HepG2 (cell line): ENCODE measurements at regions not wholly inside any gene's neighbourhood (a gene's known extent, or its start where the extent isn't known, plus 50 kb on each side); places are given as distances from the start of the nearest gene placed in this dataset.

Experiments
- ATAC-seq: fragments of 200-7000 bp; cut with Tn5 transposase; 3 replicates; pipeline ENCODE4 v1.9.1; 2020; ENCODE audit warnings: mild to moderate bottlenecking, moderate library complexity
- BruUV-seq: library from RNA; stranded (reverse); fragments of 400-500 nt; replicated peaks from 2 replicates; lab custom pipeline; 2021; lab: Mats Ljungman, UMichigan
- CTCF ChIA-PET: fragments of 300-600 bp; formaldehyde crosslinking; extraction: SDS; loops from one replicate; lab custom pipeline; 2021; ENCODE audit warnings: low total read pairs, inconsistent platforms, low intra/inter-chr PET ratio; lab: Yijun Ruan, JAX
- POLR2A ChIA-PET: fragments of 350-600 bp; sonication (Branson Sonifier 250); formaldehyde crosslinking; loops from one replicate; lab custom pipeline; 2020; ENCODE audit warnings: antibody characterized with exemption, inconsistent platforms; lab: Yijun Ruan, JAX
- DNase-seq: peaks from one replicate; pipeline ENCODE4 v3.0.0-alpha.2; 2015; ENCODE audit warnings: low spot score
- FAIRE-seq: peaks from 3 replicates; lab custom pipeline; 2011; peaks lifted over from hg19 to GRCh38; lab: Jason Lieb, UNC
- H2AFZ ChIP-seq: one replicate; pipeline ENCODE4 v1.6.1; 2011; ENCODE audit warnings: low read length, inconsistent platforms
- H3K27ac ChIP-seq: fragments of 300-600 bp; 3 replicates; pipeline ENCODE4 v1.8.0; 2011; ENCODE audit warnings: mixed run types, mild to moderate bottlenecking, mixed read lengths, low read length, inconsistent platforms; ENCODE audit not compliant: insufficient read depth; ENCODE audit errors: extremely low read length
- H3K27me3 ChIP-seq, 2 experiments: fragments of 200-600 bp in 1 of 2; 2 replicates in 1 of 2; 3 replicates in 1 of 2; pipeline versions ENCODE4 v1.6.0 to v1.8.0; 2011; ENCODE audit warnings: low read length in 2 of 2, mild to moderate bottlenecking in 2 of 2, moderate library complexity in 2 of 2, inconsistent platforms in 1 of 2; ENCODE audit not compliant: insufficient read depth in 2 of 2, control insufficient read depth in 1 of 2
- H3K36me3 ChIP-seq, 2 experiments: fragments of 200-600 bp in 1 of 2; replicated peaks in 1 of 2; 2 replicates in 1 of 2; 3 replicates in 1 of 2; pipeline versions ENCODE4 v1.5.1 to v1.8.0; 2011; ENCODE audit warnings: low read length in 2 of 2, inconsistent platforms in 1 of 2; ENCODE audit not compliant: insufficient read depth in 2 of 2, control insufficient read depth in 1 of 2
- H3K4me1 ChIP-seq: 2 replicates; pipeline ENCODE4 v1.5.1; 2012; ENCODE audit warnings: low read length, inconsistent platforms; ENCODE audit not compliant: insufficient read depth
- H3K4me2 ChIP-seq: 2 replicates; pipeline ENCODE4 v1.6.0; 2011; ENCODE audit warnings: low read depth, low read length, inconsistent platforms
- H3K4me3 ChIP-seq, 3 experiments: fragments of 200-600 bp in 1 of 3; sonication (generic), shearing (Covaris generic) in 1 of 3; replicated peaks in 1 of 3; 2 replicates each; pipeline ENCODE4 v1.5.1; 2011 to 2016; ENCODE audit warnings: low read length in 3 of 3, inconsistent platforms in 2 of 3, low read depth in 2 of 3, mild to moderate bottlenecking in 2 of 3, control low read depth in 1 of 3, mixed read lengths in 1 of 3; ENCODE audit not compliant: insufficient read depth in 1 of 3
- H3K79me2 ChIP-seq: one replicate; pipeline ENCODE4 v1.6.1; 2011; ENCODE audit warnings: low read length, inconsistent platforms; ENCODE audit not compliant: insufficient read depth
- H3K9ac ChIP-seq: 2 replicates; pipeline ENCODE4 v1.6.0; 2011; ENCODE audit warnings: mild to moderate bottlenecking, low read depth, low read length, inconsistent platforms; ENCODE audit not compliant: insufficient read depth
- H3K9me3 ChIP-seq: 2 replicates; pipeline ENCODE4 v1.5.1; 2012; ENCODE audit warnings: mild to moderate bottlenecking, low read length
- H4K20me1 ChIP-seq: 2 replicates; pipeline ENCODE4 v1.6.0; 2011; ENCODE audit warnings: inconsistent platforms, mild to moderate bottlenecking, low read length, moderate library complexity; ENCODE audit not compliant: insufficient read depth
- CBX1 ChIP-seq: IDR thresholded peaks from one replicate; pipeline ENCODE4 v1.6.1; 2016; ENCODE audit warnings: antibody characterized with exemption, low read depth
- NFKBIZ ChIP-seq: IDR thresholded peaks from 2 replicates; pipeline ENCODE4 v1.6.1; 2018; ENCODE audit warnings: missing genetic modification reagents, missing compliant biosample characterization
- RXRA ChIP-seq: sonication (generic); formaldehyde crosslinking; IDR thresholded peaks from 2 replicates; pipeline ENCODE4 v1.5.1; 2020; ENCODE audit warnings: missing genetic modification reagents
- SMC3 ChIP-seq: IDR thresholded peaks from 2 replicates; pipeline ENCODE4 v1.6.1; 2011; ENCODE audit warnings: low read length, improper control_type of control experiment
- ZMYM2 ChIP-seq: sonication (generic); formaldehyde crosslinking; IDR thresholded peaks from 2 replicates; pipeline ENCODE4 v1.8.0; 2022; ENCODE audit warnings: mild to moderate bottlenecking, missing genetic modification reagents
- ZNF12 ChIP-seq: sonication (generic); formaldehyde crosslinking; IDR thresholded peaks from 2 replicates; pipeline ENCODE4 v1.5.0; 2020; ENCODE audit warnings: missing genetic modification reagents
- ZNF609 ChIP-seq: sonication (generic); formaldehyde crosslinking; IDR thresholded peaks from 2 replicates; pipeline ENCODE4 v1.4.0; 2020; ENCODE audit warnings: mild to moderate bottlenecking, missing genetic modification reagents, borderline replicate concordance
- ZNF773 ChIP-seq: sonication (generic); formaldehyde crosslinking; IDR thresholded peaks from 2 replicates; pipeline ENCODE4 v1.4.0; 2020; ENCODE audit warnings: missing genetic modification reagents, borderline replicate concordance
- in situ Hi-C: cut with HindIII; loops from 2 replicates; pipeline ENCODE4 v1.10.0; 2017; ENCODE audit warnings: low pct_unique_long_range_greater_than_20kb; ENCODE audit not compliant: extremely low pct_ligation_motif_present
- intact Hi-C: fragments of 100-400 bp; cut with micrococcal nuclease; formaldehyde crosslinking; loops from one replicate; pipeline ENCODE4 v1.10.0; 2022; ENCODE audit not compliant: unreplicated experiment

- in situ Hi-C loops (no loop called here), intact Hi-C loops (no loop called here)
- FAIRE-seq, result no peak
- Histone ChIP-seq H3K27ac (no peak overlapping the region), H3K9ac (no peak overlapping the region), H3K4me2 (no peak overlapping the region), H3K9me3 (peaks cover 53% of the 10 kb centered on the region), H3K79me2 (no peaks in the 10 kb centered on the region), H4K20me1 (no peaks in the 10 kb centered on the region), H3K27me3 (no peaks in the 10 kb centered on the region), H3K36me3 (no peaks in the 10 kb centered on the region), H3K4me1 (no peaks in the 10 kb centered on the region), H3K4me3 (no peak overlapping the region), H2AFZ (no peak overlapping the region)
- ATAC-seq, result no peak
- no TSS peak for BruUV-seq
- POLR2A ChIA-PET, result no interaction called here
- CTCF ChIA-PET, result no interaction called here
- no peak for DNase-seq
- TF ChIP-seq ZNF12 (CRISPR knock-in tag) (no peak), ZMYM2 (CRISPR knock-in tag) (no peak), RXRA (no peak), ZNF609 (CRISPR knock-in tag) (no peak), SMC3 (no peak), ZNF773 (CRISPR knock-in tag) (no peak), NFKBIZ (CRISPR knock-in tag) (no peak), CBX1 (no peak)
- TF ChIP-seq, all 625 proteins: peak for 0
Observed at GRCh38 chr1:68644504-68644903, 147.6 kb upstream of the DEPDC1 start.
